ENCODE measurements at regions not wholly inside any gene's neighbourhood (a gene's known extent, or its start where the extent isn't known, plus 50 kb on each side); places are given as distances from the start of the nearest gene placed in this dataset.

DNA sequence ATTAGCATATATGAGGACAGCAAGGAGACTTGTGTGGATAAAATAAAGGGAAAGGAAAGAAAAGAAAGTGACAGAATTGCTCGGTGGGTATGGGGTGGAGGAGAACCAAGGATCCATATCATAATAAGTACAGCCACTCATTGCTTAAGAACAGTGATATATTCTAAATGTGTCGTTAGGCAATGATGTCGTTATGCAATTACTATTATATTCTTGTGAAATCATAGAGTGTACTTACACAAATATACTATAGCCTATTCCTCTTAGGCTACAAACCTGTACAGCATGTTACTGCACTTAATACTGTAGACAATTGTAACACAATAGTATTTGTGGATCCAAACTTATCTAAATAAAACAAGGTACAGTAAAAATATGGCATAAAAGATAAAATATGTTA, 271.1 kb downstream of the CCER1 start:
- Histone ChIP-seq H3K36me3 (no peaks in the 10 kb centered on the region), H3K4me3 (no peak overlapping the region), H3K27ac (no peak overlapping the region), H3K27me3 (ENCODE audit: low read depth) (no peaks in the 10 kb centered on the region), H3K9me3 (no peaks in the 10 kb centered on the region), H3K4me1 (no peaks in the 10 kb centered on the region)
- DNase-seq = no peak
- TF ChIP-seq, protein P1, sequence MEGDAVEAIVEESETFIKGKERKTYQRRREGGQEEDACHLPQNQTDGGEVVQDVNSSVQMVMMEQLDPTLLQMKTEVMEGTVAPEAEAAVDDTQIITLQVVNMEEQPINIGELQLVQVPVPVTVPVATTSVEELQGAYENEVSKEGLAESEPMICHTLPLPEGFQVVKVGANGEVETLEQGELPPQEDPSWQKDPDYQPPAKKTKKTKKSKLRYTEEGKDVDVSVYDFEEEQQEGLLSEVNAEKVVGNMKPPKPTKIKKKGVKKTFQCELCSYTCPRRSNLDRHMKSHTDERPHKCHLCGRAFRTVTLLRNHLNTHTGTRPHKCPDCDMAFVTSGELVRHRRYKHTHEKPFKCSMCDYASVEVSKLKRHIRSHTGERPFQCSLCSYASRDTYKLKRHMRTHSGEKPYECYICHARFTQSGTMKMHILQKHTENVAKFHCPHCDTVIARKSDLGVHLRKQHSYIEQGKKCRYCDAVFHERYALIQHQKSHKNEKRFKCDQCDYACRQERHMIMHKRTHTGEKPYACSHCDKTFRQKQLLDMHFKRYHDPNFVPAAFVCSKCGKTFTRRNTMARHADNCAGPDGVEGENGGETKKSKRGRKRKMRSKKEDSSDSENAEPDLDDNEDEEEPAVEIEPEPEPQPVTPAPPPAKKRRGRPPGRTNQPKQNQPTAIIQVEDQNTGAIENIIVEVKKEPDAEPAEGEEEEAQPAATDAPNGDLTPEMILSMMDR (IDR thresholded peaks at IDR 0.05) = no peak
- ATAC-seq = no peak
- intact Hi-C loops (cut with DNase I) = no loop called here

GRCh38 chr12:90682398-90682797, 272.6 kb downstream of the CCER1 start:
- Histone ChIP-seq H3K27me3 (ENCODE audit: low read depth) (no peaks in the 10 kb centered on the region), H3K27ac (no peak overlapping the region), H3K4me1 (no peaks in the 10 kb centered on the region), H3K4me3 (no peak overlapping the region), H3K36me3 (no peaks in the 10 kb centered on the region), H3K9me3 (no peaks in the 10 kb centered on the region)
- ATAC-seq (no peak), DNase-seq (no peak)
- TF ChIP-seq, protein P1 (IDR thresholded peaks at IDR 0.05) = no peak
- intact Hi-C loops (cut with DNase I) = no loop called here

DNA sequence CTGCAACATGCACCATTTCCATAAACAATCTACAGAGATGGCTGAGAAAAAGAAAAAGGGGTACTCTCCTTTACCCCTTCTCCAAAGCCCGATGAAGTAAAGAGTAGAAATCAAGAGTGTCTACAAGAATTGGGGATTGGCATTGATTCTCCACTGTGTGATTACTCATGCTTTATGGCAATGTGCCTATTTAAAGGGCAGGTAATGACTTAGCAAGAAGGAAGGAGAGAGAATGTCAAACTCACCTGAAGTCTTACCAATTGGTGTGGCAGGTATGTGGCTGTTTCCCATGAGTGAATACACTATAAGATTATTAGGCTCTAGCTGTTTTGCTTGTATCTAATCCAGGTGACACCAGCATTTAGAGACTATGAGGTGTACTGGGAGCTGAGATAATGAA, 275.3 kb downstream of the CCER1 start:
- H3K27ac ChIP-seq = no peak overlapping the region
- DNase-seq (no peak), ATAC-seq (no peak)
- no peaks in the 10 kb centered on the region for H3K36me3 ChIP-seq
- H3K4me3 ChIP-seq = no peak overlapping the region
- intact Hi-C loops (cut with DNase I) = no loop called here
- TF ChIP-seq, protein P1 (IDR thresholded peaks at IDR 0.05) = no peak
- no peaks in the 10 kb centered on the region for H3K9me3 ChIP-seq
- no peaks in the 10 kb centered on the region for H3K4me1 ChIP-seq
- H3K27me3 ChIP-seq (ENCODE audit: low read depth) = no peaks in the 10 kb centered on the region

GRCh38 chr12:90677552-90677951, 277.4 kb downstream of the CCER1 start:
- intact Hi-C loops (cut with DNase I) = no loop called here
- DNase-seq (no peak), ATAC-seq (no peak)
- TF ChIP-seq, protein P1 (IDR thresholded peaks at IDR 0.05) = no peak
- H3K27me3 ChIP-seq (ENCODE audit: low read depth) = no peaks in the 10 kb centered on the region
- H3K27ac ChIP-seq = no peak overlapping the region
- no peaks in the 10 kb centered on the region for H3K36me3 ChIP-seq
- H3K9me3 ChIP-seq = no peaks in the 10 kb centered on the region
- H3K4me3 ChIP-seq = no peak overlapping the region
- H3K4me1 ChIP-seq = no peaks in the 10 kb centered on the region

GRCh38 chr12:90677055-90677454, 277.9 kb downstream of the CCER1 start:
- TF ChIP-seq, protein P1 (IDR thresholded peaks at IDR 0.05) = no peak
- Histone ChIP-seq H3K4me1 (no peaks in the 10 kb centered on the region), H3K36me3 (no peaks in the 10 kb centered on the region), H3K27ac (no peak overlapping the region), H3K9me3 (no peaks in the 10 kb centered on the region), H3K4me3 (no peak overlapping the region), H3K27me3 (ENCODE audit: low read depth) (no peaks in the 10 kb centered on the region)
- DNase-seq = no peak
- intact Hi-C loops (cut with DNase I) = no loop called here
- no peak for ATAC-seq

GRCh38 chr12:90675106-90675505, 279.9 kb downstream of the CCER1 start:
- no peaks in the 10 kb centered on the region for H3K27me3 ChIP-seq (ENCODE audit: low read depth)
- intact Hi-C loops (cut with DNase I) = no loop called here
- ATAC-seq (no peak), DNase-seq (no peak)
- no peaks in the 10 kb centered on the region for H3K4me1 ChIP-seq
- H3K36me3 ChIP-seq = no peaks in the 10 kb centered on the region
- H3K27ac ChIP-seq = no peak overlapping the region
- TF ChIP-seq, protein P1 (IDR thresholded peaks at IDR 0.05) = no peak
- no peaks in the 10 kb centered on the region for H3K9me3 ChIP-seq
- no peak overlapping the region for H3K4me3 ChIP-seq
